ENCODE measurements at regions not wholly inside any gene's neighbourhood (a gene's known extent, or its start where the extent isn't known, plus 50 kb on each side); places are given as distances from the start of the nearest gene placed in this dataset.

DNA sequence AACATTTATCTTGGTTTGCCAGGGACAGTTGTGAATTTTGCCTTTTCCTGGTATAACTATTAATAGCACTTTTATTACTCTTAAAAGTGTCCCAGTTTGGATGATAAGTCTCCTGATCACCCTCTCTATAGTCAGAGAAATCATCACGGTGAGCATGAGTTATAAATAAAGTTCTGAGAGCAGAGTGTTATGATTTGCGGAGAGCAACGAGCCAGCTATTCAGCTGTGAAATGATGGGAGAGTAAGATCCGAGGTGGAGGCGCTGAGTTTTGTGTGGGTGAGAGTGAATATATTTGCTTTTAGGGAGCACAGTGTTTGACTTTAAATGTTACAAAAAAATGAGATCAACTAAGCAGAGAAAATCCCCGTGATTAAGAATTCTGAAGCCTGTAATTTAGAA, 179.6 kb downstream of the DSC3 start:
- Histone ChIP-seq H3K27me3 (no peaks in the 10 kb centered on the region), H3K27ac (no peak overlapping the region), H3K4me1 (no peaks in the 10 kb centered on the region), H3K9me3 (no peaks in the 10 kb centered on the region), H3K36me3 (no peaks in the 10 kb centered on the region), H3K4me3 (replicated peaks in 1 of 3) (no peak overlapping the region)
- intact Hi-C loops (cut with DNase I) = no loop called here
- 66 to 76% methylated on average over 6 of the region's 6 CpGs for WGBS, 2 donors
- DNase-seq = no peak
- TF ChIP-seq, protein P1, sequence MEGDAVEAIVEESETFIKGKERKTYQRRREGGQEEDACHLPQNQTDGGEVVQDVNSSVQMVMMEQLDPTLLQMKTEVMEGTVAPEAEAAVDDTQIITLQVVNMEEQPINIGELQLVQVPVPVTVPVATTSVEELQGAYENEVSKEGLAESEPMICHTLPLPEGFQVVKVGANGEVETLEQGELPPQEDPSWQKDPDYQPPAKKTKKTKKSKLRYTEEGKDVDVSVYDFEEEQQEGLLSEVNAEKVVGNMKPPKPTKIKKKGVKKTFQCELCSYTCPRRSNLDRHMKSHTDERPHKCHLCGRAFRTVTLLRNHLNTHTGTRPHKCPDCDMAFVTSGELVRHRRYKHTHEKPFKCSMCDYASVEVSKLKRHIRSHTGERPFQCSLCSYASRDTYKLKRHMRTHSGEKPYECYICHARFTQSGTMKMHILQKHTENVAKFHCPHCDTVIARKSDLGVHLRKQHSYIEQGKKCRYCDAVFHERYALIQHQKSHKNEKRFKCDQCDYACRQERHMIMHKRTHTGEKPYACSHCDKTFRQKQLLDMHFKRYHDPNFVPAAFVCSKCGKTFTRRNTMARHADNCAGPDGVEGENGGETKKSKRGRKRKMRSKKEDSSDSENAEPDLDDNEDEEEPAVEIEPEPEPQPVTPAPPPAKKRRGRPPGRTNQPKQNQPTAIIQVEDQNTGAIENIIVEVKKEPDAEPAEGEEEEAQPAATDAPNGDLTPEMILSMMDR (IDR thresholded peaks at IDR 0.05) = no peak
- TF ChIP-seq POLR2A (IDR thresholded peaks at IDR 0.05) = no peak

DNA sequence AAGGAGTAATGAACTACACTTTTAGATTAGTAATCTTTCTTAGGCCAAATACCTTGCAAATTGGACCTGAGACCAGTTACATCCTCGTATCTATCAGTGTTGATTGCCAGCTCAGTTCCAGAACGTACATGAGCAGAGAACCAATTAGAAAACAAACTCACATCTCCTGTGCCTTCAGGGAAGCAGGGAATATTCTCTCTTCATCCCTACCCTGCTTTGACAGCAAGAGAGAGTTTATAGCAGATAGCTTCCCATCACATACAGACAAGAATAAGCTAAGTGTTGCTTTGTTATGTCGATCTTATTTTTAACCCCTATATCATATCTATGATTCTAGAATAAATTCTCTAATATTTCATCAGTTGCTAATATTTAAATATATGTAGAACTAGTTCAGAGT, 181.8 kb downstream of the DSC3 start:
- H3K4me3 ChIP-seq (replicated peaks in 1 of 3) = no peak overlapping the region
- no peaks in the 10 kb centered on the region for H3K36me3 ChIP-seq
- no peaks in the 10 kb centered on the region for H3K9me3 ChIP-seq
- no peak for DNase-seq
- WGBS, 2 donors = 74 to 77% methylated on average over 3 of the region's 3 CpGs
- intact Hi-C loops (cut with DNase I) = no loop called here
- H3K27ac ChIP-seq = no peak overlapping the region
- TF ChIP-seq POLR2A (IDR thresholded peaks at IDR 0.05) = no peak
- no peaks in the 10 kb centered on the region for H3K27me3 ChIP-seq
- no peaks in the 10 kb centered on the region for H3K4me1 ChIP-seq

DNA sequence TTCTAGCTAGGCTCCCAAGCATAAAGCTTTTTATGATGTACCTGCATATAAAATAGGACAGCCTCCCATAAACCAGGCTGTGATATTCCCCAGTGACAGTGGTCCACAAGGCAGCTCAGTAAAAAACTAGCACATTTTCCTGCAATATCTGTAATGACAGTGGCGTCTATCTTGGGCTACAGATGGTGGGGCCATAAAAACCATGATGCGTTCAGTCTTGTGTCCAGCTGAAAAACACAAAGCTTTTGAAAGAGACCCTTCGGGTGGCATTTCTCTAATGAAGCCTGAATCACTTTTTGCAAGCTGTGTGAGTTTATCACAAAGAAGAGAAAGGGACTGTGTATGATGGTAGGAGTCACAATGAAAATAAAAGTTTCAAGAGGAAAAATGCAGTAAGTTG, 183.5 kb downstream of the DSC3 start:
- H3K27me3 ChIP-seq = no peaks in the 10 kb centered on the region
- DNase-seq = no peak
- TF ChIP-seq, protein P1 (IDR thresholded peaks at IDR 0.05) = no peak
- no peak for TF ChIP-seq POLR2A (IDR thresholded peaks at IDR 0.05)
- H3K4me3 ChIP-seq (replicated peaks in 1 of 3) = no peak overlapping the region
- intact Hi-C loops (cut with DNase I) = no loop called here
- H3K9me3 ChIP-seq = no peaks in the 10 kb centered on the region
- H3K27ac ChIP-seq = no peak overlapping the region
- no peaks in the 10 kb centered on the region for H3K4me1 ChIP-seq
- H3K36me3 ChIP-seq = no peaks in the 10 kb centered on the region
- 82 to 92% methylated on average over 3 of the region's 3 CpGs for WGBS, 2 donors

DNA sequence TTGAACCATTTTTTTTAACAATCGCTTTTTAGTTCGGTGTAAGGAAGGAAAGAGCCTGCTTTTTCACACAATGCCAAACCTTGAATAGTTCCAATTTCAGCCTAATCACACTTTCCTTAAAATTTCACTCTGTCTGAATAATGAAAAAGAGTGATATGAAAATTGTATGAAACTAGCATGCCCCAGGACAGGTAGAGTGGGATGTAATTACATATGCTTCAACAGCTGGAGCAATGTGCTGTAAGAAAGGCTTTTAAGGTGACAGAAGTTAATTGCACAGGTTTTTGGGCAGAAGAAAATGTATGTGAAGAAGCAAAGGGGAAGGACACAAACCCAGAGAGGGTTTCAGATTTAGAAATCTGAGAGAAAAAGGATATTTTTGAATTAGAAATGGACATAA, 184.0 kb downstream of the DSC3 start:
- intact Hi-C loops (cut with DNase I) = no loop called here
- no peaks in the 10 kb centered on the region for H3K4me1 ChIP-seq
- no peak overlapping the region for H3K27ac ChIP-seq
- 93 to 94% methylated on average over 2 of the region's 2 CpGs for WGBS, 2 donors
- H3K4me3 ChIP-seq (replicated peaks in 1 of 3) = no peak overlapping the region
- no peak for DNase-seq
- no peaks in the 10 kb centered on the region for H3K27me3 ChIP-seq
- TF ChIP-seq, protein P1 (IDR thresholded peaks at IDR 0.05) = no peak
- no peak for TF ChIP-seq POLR2A (IDR thresholded peaks at IDR 0.05)
- no peaks in the 10 kb centered on the region for H3K9me3 ChIP-seq
- no peaks in the 10 kb centered on the region for H3K36me3 ChIP-seq

DNA sequence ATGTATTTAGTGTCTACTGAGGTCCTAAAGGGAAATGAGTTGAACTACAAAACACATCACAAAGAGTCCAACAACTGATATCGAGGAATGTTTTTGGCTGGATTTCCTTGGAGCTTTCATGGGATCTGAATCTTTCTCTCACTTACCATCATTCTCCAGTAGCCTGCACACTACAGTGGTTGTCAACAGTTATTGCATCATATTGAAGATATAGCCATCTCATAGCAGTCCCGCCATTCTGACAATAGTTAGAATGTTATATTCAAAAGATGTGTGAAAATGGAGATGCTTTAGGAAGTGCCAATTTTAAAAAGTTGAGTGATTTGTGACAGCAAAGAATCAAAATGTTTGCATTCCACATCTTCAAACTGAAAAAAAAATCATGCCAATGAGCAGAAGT, 186.8 kb downstream of the DSC3 start:
- H3K4me1 ChIP-seq = no peaks in the 10 kb centered on the region
- no peak overlapping the region for H3K27ac ChIP-seq
- intact Hi-C loops (cut with DNase I) = no loop called here
- H3K4me3 ChIP-seq (replicated peaks in 1 of 3) = no peak overlapping the region
- 78 to 91% methylated on average over 2 of the region's 2 CpGs for WGBS, 2 donors
- no peaks in the 10 kb centered on the region for H3K9me3 ChIP-seq
- DNase-seq = no peak
- H3K27me3 ChIP-seq = no peaks in the 10 kb centered on the region
- TF ChIP-seq, protein P1 (IDR thresholded peaks at IDR 0.05) = no peak
- TF ChIP-seq POLR2A (IDR thresholded peaks at IDR 0.05) = no peak
- H3K36me3 ChIP-seq = no peaks in the 10 kb centered on the region

DNA sequence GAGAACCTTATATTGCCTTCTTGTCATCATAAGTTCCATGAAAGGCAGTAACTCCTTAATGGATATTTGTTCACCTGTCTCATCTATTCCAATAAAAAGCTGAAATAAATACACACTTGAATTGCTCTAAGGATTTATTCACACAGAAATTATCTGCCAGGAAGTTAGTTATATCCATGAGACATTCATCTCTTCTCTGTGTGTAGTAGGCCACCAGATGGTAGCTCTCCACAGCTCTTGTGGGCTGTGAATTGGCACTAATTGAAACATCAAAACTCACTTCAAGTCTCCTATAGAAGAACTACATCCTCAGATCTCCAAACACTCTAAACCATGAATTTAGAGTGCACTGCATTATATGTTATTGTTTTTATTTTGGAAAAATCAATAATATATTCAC, 189.6 kb downstream of the DSC3 start:
- Histone ChIP-seq H3K4me3 (replicated peaks in 1 of 3) (no peak overlapping the region), H3K27ac (no peak overlapping the region), H3K36me3 (no peaks in the 10 kb centered on the region), H3K27me3 (no peaks in the 10 kb centered on the region), H3K9me3 (no peaks in the 10 kb centered on the region), H3K4me1 (no peaks in the 10 kb centered on the region)
- DNase-seq = no peak
- TF ChIP-seq, protein P1 (IDR thresholded peaks at IDR 0.05) = no peak
- no peak for TF ChIP-seq POLR2A (IDR thresholded peaks at IDR 0.05)
- intact Hi-C loops (cut with DNase I) = no loop called here
